H1 (cell line): ENCODE measurements at regions not wholly inside any gene's neighbourhood (a gene's known extent, or its start where the extent isn't known, plus 50 kb on each side); places are given as distances from the start of the nearest gene placed in this dataset.

Experiments used
- CTCF ChIA-PET: fragments of 300-600 bp; sonication (Branson Sonifier 250); formaldehyde crosslinking; loops from one replicate; lab custom pipeline; 2021; ENCODE audit not compliant: partially characterized antibody; lab: Charles Lee
- POLR2A ChIA-PET: fragments of 300-600 bp; sonication (Branson Sonifier 250); formaldehyde crosslinking; loops from one replicate; lab custom pipeline; 2021; ENCODE audit warnings: inconsistent platforms; ENCODE audit not compliant: partially characterized antibody; lab: Charles Lee
- DNase-seq, 2 experiments: peaks; one replicate each; pipeline versions ENCODE4 v3.0.0 to v3.0.0-alpha.2; 2010 to 2022; ENCODE audit warnings: low spot score in 2 of 2, low read depth in 1 of 2, mixed read lengths in 1 of 2
- FAIRE-seq: peaks from 2 replicates; lab custom pipeline; 2011; peaks lifted over from hg19 to GRCh38; lab: Jason Lieb, UNC
- H2AFZ ChIP-seq: 2 replicates; pipeline ENCODE4 v1.8.1; 2012; ENCODE audit warnings: low read length, inconsistent platforms
- H2AK5ac ChIP-seq: 2 replicates; pipeline ENCODE4 v1.6.1; 2013; ENCODE audit warnings: low read depth, low read length
- H2BK120ac ChIP-seq: replicated peaks from 2 replicates; pipeline ENCODE3; 2013; ENCODE audit warnings: low read depth, low read length, inconsistent platforms
- H2BK12ac ChIP-seq: 2 replicates; pipeline ENCODE4 v1.6.1; 2013; ENCODE audit warnings: low read depth, low read length
- H2BK15ac ChIP-seq: 2 replicates; pipeline ENCODE4 v1.6.1; 2013; ENCODE audit warnings: low read length
- H2BK20ac ChIP-seq: 2 replicates; pipeline ENCODE4 v1.6.1; 2013; ENCODE audit warnings: low read length
- H2BK5ac ChIP-seq: 2 replicates; pipeline ENCODE4 v1.6.1; 2013; ENCODE audit warnings: low read depth, low read length
- H3K14ac ChIP-seq: 2 replicates; pipeline ENCODE4 v1.6.1; 2013; ENCODE audit warnings: inconsistent platforms; ENCODE audit not compliant: insufficient read length
- H3K18ac ChIP-seq: 2 replicates; pipeline ENCODE4 v1.6.1; 2013; ENCODE audit warnings: low read length; ENCODE audit errors: extremely low read depth
- H3K23ac ChIP-seq: 2 replicates; pipeline ENCODE4 v1.6.1; 2013; ENCODE audit warnings: inconsistent platforms; ENCODE audit not compliant: insufficient read length
- H3K23me2 ChIP-seq: 2 replicates; pipeline ENCODE4 v1.6.1; 2013; ENCODE audit warnings: low read depth, low read length
- H3K27ac ChIP-seq: 2 replicates; pipeline ENCODE4 v1.6.1; 2011; ENCODE audit warnings: low read depth, low read length, inconsistent platforms
- H3K27me3 ChIP-seq, 4 experiments: replicated peaks in 1 of 4; 1 replicate in 1 of 4; 2 replicates in 3 of 4; pipeline versions ENCODE4 v1.6.1 to v1.8.1; 2011 to 2013; ENCODE audit warnings: low read length in 3 of 4, mild to moderate bottlenecking in 3 of 4, inconsistent platforms in 2 of 4, mixed read lengths in 2 of 4, moderate library complexity in 1 of 4; ENCODE audit not compliant: control insufficient read depth in 3 of 4, insufficient read depth in 3 of 4; ENCODE audit errors: extremely low read depth in 1 of 4
- H3K36me3 ChIP-seq, 4 experiments: 2 replicates each; pipeline versions ENCODE4 v1.6.1 to v1.8.1; 2011 to 2013; ENCODE audit warnings: mild to moderate bottlenecking in 4 of 4, low read length in 3 of 4, moderate library complexity in 2 of 4, control low read depth in 1 of 4, inconsistent platforms in 1 of 4; ENCODE audit not compliant: insufficient read depth in 4 of 4, control insufficient read depth in 2 of 4
- H3K4ac ChIP-seq: replicated peaks from 2 replicates; pipeline ENCODE3; 2013; ENCODE audit warnings: low read length, low read depth, mixed read lengths, inconsistent platforms; ENCODE audit not compliant: insufficient read length
- H3K4me1 ChIP-seq, 4 experiments: replicated peaks in 1 of 4; 1 replicate in 1 of 4; 2 replicates in 3 of 4; pipeline versions ENCODE4 v1.6.1 to v1.8.1; 2011 to 2013; ENCODE audit warnings: low read length in 3 of 4, inconsistent platforms in 2 of 4, mixed read lengths in 1 of 4; ENCODE audit not compliant: insufficient read depth in 4 of 4, control insufficient read depth in 3 of 4
- H3K4me2 ChIP-seq, 2 experiments: 2 replicates each; pipeline versions ENCODE4 v1.6.1 to v1.8.1; 2011 to 2013; ENCODE audit warnings: low read depth in 2 of 2, low read length in 2 of 2, control low read depth in 1 of 2, inconsistent platforms in 1 of 2, mild to moderate bottlenecking in 1 of 2; ENCODE audit not compliant: insufficient read depth in 1 of 2
- H3K4me3 ChIP-seq, 4 experiments: fragments of 200-600, 300-600 bp in 1 of 4; sonication (generic), shearing (Covaris generic), sonication (Bioruptor Twin) in 1 of 4; 2 replicates each; pipeline versions ENCODE4 v1.5.1 to v1.8.1; 2011 to 2016; ENCODE audit warnings: low read length in 4 of 4, low read depth in 3 of 4, control low read depth in 2 of 4, inconsistent platforms in 2 of 4, mild to moderate bottlenecking in 2 of 4, mixed read lengths in 1 of 4, moderate library complexity in 1 of 4; ENCODE audit not compliant: insufficient read depth in 2 of 4; ENCODE audit errors: extremely low read depth in 1 of 4
- H3K56ac ChIP-seq: replicated peaks from 2 replicates; pipeline ENCODE3; 2013; ENCODE audit warnings: low read depth, mild to moderate bottlenecking, mixed read lengths, low read length, inconsistent platforms; ENCODE audit not compliant: insufficient read length
- H3K79me1 ChIP-seq: 2 replicates; pipeline ENCODE4 v1.6.1; 2013; ENCODE audit warnings: low read depth, low read length, control low read depth
- H3K79me2 ChIP-seq, 2 experiments: 2 replicates each; pipeline versions ENCODE4 v1.6.1 to v1.8.1; 2012 to 2013; ENCODE audit warnings: low read length in 2 of 2, mild to moderate bottlenecking in 2 of 2, inconsistent platforms in 1 of 2; ENCODE audit not compliant: insufficient read depth in 2 of 2, control insufficient read depth in 1 of 2
- H3K9ac ChIP-seq, 4 experiments: replicated peaks in 1 of 4; 1 replicate in 1 of 4; 2 replicates in 3 of 4; pipeline versions ENCODE4 v1.6.1 to v1.8.1; 2011 to 2013; ENCODE audit warnings: low read depth in 3 of 4, low read length in 3 of 4, control low read depth in 2 of 4, mild to moderate bottlenecking in 2 of 4, moderate library complexity in 2 of 4, inconsistent platforms in 1 of 4; ENCODE audit errors: extremely low read depth in 1 of 4
- H3K9me3 ChIP-seq, 2 experiments: 2 replicates each; pipeline versions ENCODE4 v1.6.1 to v1.8.1; 2012 to 2013; ENCODE audit warnings: mild to moderate bottlenecking in 2 of 2, moderate library complexity in 2 of 2, control low read depth in 1 of 2, inconsistent platforms in 1 of 2, low read depth in 1 of 2, low read length in 1 of 2, mixed read lengths in 1 of 2; ENCODE audit not compliant: insufficient read depth in 2 of 2
- H4K20me1 ChIP-seq, 2 experiments: replicated peaks in 1 of 2; 2 replicates each; pipeline versions ENCODE3 to v1.8.1; 2011 to 2013; ENCODE audit warnings: inconsistent platforms in 2 of 2, low read length in 2 of 2, mild to moderate bottlenecking in 1 of 2; ENCODE audit not compliant: insufficient read depth in 2 of 2, control insufficient read depth in 1 of 2
- H4K5ac ChIP-seq: 2 replicates; pipeline ENCODE4 v1.6.1; 2013; ENCODE audit warnings: low read length, low read depth, mixed read lengths, inconsistent platforms; ENCODE audit not compliant: insufficient read length
- H4K8ac ChIP-seq: 2 replicates; pipeline ENCODE4 v1.8.0; 2013; ENCODE audit warnings: mild to moderate bottlenecking, moderate library complexity, low read length, inconsistent platforms; ENCODE audit not compliant: insufficient read depth; ENCODE audit errors: extremely low read depth
- H4K91ac ChIP-seq: replicated peaks from 2 replicates; pipeline ENCODE3; 2013; ENCODE audit warnings: low read length, mixed read lengths, inconsistent platforms; ENCODE audit not compliant: insufficient read length
- ASH2L ChIP-seq: fragments of 200-600, 300-600 bp; sonication (generic); IDR thresholded peaks from one replicate; pipeline ENCODE4 v1.7.1; 2017; ENCODE audit warnings: low read length
- CEBPB ChIP-seq: IDR thresholded peaks from 2 replicates; pipeline ENCODE4 v1.6.1; 2012; ENCODE audit warnings: low read depth, low read length
- CHD1 ChIP-seq: IDR thresholded peaks from 2 replicates; pipeline ENCODE4 v1.6.1; 2012; ENCODE audit warnings: low read depth, low read length, improper control_type of control experiment
- CHD2 ChIP-seq: IDR thresholded peaks from 2 replicates; pipeline ENCODE4 v1.6.1; 2012; ENCODE audit warnings: low read length, improper control_type of control experiment
- GTF2F1 ChIP-seq: IDR thresholded peaks from 2 replicates; pipeline ENCODE4 v1.6.1; 2012; ENCODE audit warnings: low read depth, low read length, improper control_type of control experiment, borderline replicate concordance
- JUN ChIP-seq: IDR thresholded peaks from 2 replicates; pipeline ENCODE4 v1.6.1; 2011; ENCODE audit warnings: low read depth, mild to moderate bottlenecking, improper control_type of control experiment, low read length
- RAD21 ChIP-seq, 2 experiments: IDR thresholded peaks in 1 of 2; conservative IDR thresholded peaks in 1 of 2; 2 replicates each; pipeline ENCODE4 v1.6.1; 2011; ENCODE audit warnings: low read depth in 2 of 2, low read length in 2 of 2, improper control_type of control experiment in 1 of 2, inconsistent platforms in 1 of 2, mild to moderate bottlenecking in 1 of 2, moderate library complexity in 1 of 2
- RBBP5 ChIP-seq: IDR thresholded peaks from 2 replicates; pipeline ENCODE4 v1.7.1; 2012; ENCODE audit warnings: low read depth, mild to moderate bottlenecking, inconsistent platforms, low read length, moderate library complexity, borderline replicate concordance
- TBP ChIP-seq: IDR thresholded peaks from 2 replicates; pipeline ENCODE4 v1.6.1; 2011; ENCODE audit warnings: low read depth, low read length, improper control_type of control experiment
- TCF12 ChIP-seq: IDR thresholded peaks from 2 replicates; pipeline ENCODE4 v1.6.1; 2011; ENCODE audit warnings: low read depth, mild to moderate bottlenecking, low read length
- WGBS, 2 experiments: shearing (Covaris generic) in 1 of 2; methylation state at CpG; one replicate each; pipeline versions ENCODE4 v1.1.6 to v1.1.7; 2013 to 2015; ENCODE audit warnings: low lambda C conversion rate in 2 of 2, mixed read lengths in 2 of 2, inconsistent platforms in 1 of 2, low coverage in 1 of 2, missing lambda C conversion rate in 1 of 2; ENCODE audit not compliant: insufficient replicate concordance in 2 of 2, insufficient coverage in 1 of 2, insufficient read length in 1 of 2; ENCODE audit errors: extremely low coverage in 1 of 2, missing lambda C conversion rate in 1 of 2; 5-methylcytosine and 5-hydroxymethylcytosine counted together

DNA sequence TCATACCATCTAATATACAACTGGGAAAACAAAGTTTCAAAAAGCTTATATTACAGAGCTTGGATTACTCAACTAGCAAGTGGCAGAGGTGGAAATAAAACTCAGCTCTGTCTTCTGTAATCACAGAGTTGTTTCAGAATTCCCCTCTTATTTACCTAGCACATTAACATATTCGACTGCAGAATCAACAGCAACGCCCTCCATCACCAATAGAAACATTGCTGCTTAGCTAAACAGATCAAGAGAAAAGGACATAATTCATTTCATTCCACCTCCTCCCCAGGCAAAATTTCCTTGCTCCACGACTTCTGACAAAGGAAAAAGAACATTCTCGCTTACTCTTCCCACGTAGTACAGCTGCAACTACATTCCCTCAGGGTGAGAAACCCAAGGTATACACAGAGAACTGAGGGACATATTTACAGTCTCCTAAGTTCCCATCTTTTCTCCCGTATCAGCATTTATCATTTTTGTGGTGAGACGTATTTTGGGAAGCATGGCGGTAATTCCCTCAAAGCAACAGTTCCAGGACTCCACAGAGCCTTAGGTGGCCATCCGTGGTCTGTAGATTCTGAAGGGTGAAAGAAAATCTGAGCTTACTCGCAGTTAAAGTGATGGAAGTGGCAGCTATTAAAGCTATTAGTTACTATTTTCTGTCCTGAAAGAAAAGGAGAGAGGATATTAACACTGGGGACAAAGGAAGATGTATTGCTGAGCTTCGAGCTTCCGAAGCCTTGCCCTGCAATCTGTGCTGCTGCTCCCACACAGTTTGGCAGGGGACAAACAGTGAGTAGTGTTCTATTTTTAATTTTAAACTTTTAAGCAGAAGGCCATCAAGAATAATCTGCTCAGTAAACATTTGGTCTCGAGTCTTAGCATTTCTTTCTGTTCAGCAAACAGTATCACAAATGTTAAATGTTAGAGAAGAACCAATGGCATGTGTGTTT lies 1296.2 kb downstream of the CDH8 start:
- no peak overlapping the region for H3K4me2 ChIP-seq

More for the DNA sequence above, 1296.2 kb downstream of the CDH8 start:
- no peak overlapping the region for H4K91ac ChIP-seq
- no peak overlapping the region for H2BK20ac ChIP-seq
- no peaks in the 10 kb centered on the region for H4K20me1 ChIP-seq
- TF ChIP-seq GTF2F1: no peak
- no peak for TF ChIP-seq TBP
- TF ChIP-seq CHD2: no peak
- TF ChIP-seq RAD21 (IDR thresholded peaks at IDR 0.05 in 1 of 2, conservative IDR thresholded peaks at IDR 0.05 in 1 of 2; ENCODE audit: low read depth in 2 of 2, low read length in 2 of 2): no peak
- TF ChIP-seq CHD1: no peak
- no peak for TF ChIP-seq CEBPB
- TF ChIP-seq ASH2L: no peak
- no peak for TF ChIP-seq RBBP5
- no peak for TF ChIP-seq TCF12
- no peak for TF ChIP-seq JUN
- TF ChIP-seq, all 59 proteins: peak for 0
- H3K9ac ChIP-seq: no peak overlapping the region
- no peak overlapping the region for H4K5ac ChIP-seq
- FAIRE-seq (no peak), DNase-seq (no peak)
- no peak overlapping the region for H2BK5ac ChIP-seq
- H3K14ac ChIP-seq: no peak overlapping the region
- no peaks in the 10 kb centered on the region for H3K27me3 ChIP-seq
- no peak overlapping the region for H3K56ac ChIP-seq
- H3K9me3 ChIP-seq: no peaks in the 10 kb centered on the region; a peak in 1 of 4 replicates
- H3K4ac ChIP-seq: no peak overlapping the region
- ChIA-PET CTCF (interaction anchor here (0.6 kb wide), 1 partner anchor 1205 kb away, joined by 3 read pairs; no protein-coding TSS in a partner anchor), POLR2A (no interaction called here)
- H3K79me2 ChIP-seq: no peaks in the 10 kb centered on the region
- WGBS, 2 experiments: 86% methylated on average over 13 of the region's 13 CpGs; no CpG with 5 or more reads in 1 of the 2 experiments
- no peak overlapping the region for H2BK120ac ChIP-seq
- no peak overlapping the region for H2AK5ac ChIP-seq
- no peak overlapping the region for H2BK12ac ChIP-seq
- H3K4me1 ChIP-seq: no peaks in the 10 kb centered on the region
- H3K18ac ChIP-seq: no peak overlapping the region
- H3K36me3 ChIP-seq: no peaks in the 10 kb centered on the region
- no peaks in the 10 kb centered on the region; the same call in 1 of the 2 replicates for H3K23me2 ChIP-seq
- no peak overlapping the region for H3K27ac ChIP-seq
- no peak overlapping the region for H4K8ac ChIP-seq
- no peak overlapping the region for H2BK15ac ChIP-seq
- H3K4me3 ChIP-seq: no peak overlapping the region
- H2AFZ ChIP-seq: peak overlapping the region; percentile 85
- no peaks in the 10 kb centered on the region for H3K79me1 ChIP-seq
- H3K23ac ChIP-seq: no peak overlapping the region
